Kidney (tissue), 13 donors: ENCODE measurements at regions not wholly inside any gene's neighbourhood (a gene's known extent, or its start where the extent isn't known, plus 50 kb on each side); places are given as distances from the start of the nearest gene placed in this dataset.

ENCODE experiments used
- DNase-seq, 5 donors: peaks; one replicate each; pipeline ENCODE4 v3.0.0-alpha.2; 2013 to 2020
- FAIRE-seq: peaks from 2 replicates; lab custom pipeline; 2012; peaks lifted over from hg19 to GRCh38; lab: Jason Lieb, UNC
- H3K27ac ChIP-seq, 2 donors: one replicate each; pipeline ENCODE4 v1.7.0; 2013; ENCODE audit warnings: low read depth in 2 of 2, low read length in 2 of 2, inconsistent platforms in 1 of 2
- H3K27me3 ChIP-seq: one replicate; pipeline ENCODE4 v1.7.1; 2013; ENCODE audit warnings: low read length, inconsistent platforms; ENCODE audit not compliant: control insufficient read depth, insufficient read depth
- H3K36me3 ChIP-seq, 3 donors: one replicate each; pipeline versions ENCODE4 v1.7.0 to v1.7.1; 2013; ENCODE audit warnings: low read length in 3 of 3, control low read depth in 1 of 3, inconsistent platforms in 1 of 3; ENCODE audit not compliant: insufficient read depth in 3 of 3, control insufficient read depth in 2 of 3
- H3K4me1 ChIP-seq, 3 donors: one replicate each; pipeline versions ENCODE4 v1.7.0 to v1.7.1; 2013; ENCODE audit warnings: low read length in 3 of 3, inconsistent platforms in 1 of 3, low read depth in 1 of 3; ENCODE audit not compliant: control insufficient read depth in 2 of 3, insufficient read depth in 2 of 3
- H3K4me3 ChIP-seq, 3 donors: one replicate each; pipeline versions ENCODE4 v1.7.0 to v1.8.1; 2013; ENCODE audit warnings: low read length in 3 of 3, control low read depth in 1 of 3, inconsistent platforms in 1 of 3
- H3K9ac ChIP-seq, 3 donors: one replicate each; pipeline versions ENCODE4 v1.7.0 to v1.7.1; 2013; ENCODE audit warnings: low read length in 3 of 3, control low read depth in 1 of 3, inconsistent platforms in 1 of 3
- H3K9me3 ChIP-seq, 3 donors: one replicate each; pipeline versions ENCODE4 v1.7.0 to v1.7.1; 2013; ENCODE audit warnings: low read length in 3 of 3, control low read depth in 1 of 3, inconsistent platforms in 1 of 3; ENCODE audit not compliant: control insufficient read depth in 2 of 3, insufficient read depth in 1 of 3
- intact Hi-C: fragments of 100-400 bp; cut with DNase I; formaldehyde crosslinking; loops from one replicate; pipeline ENCODE4 v1.11.1; 2022
- TF ChIP-seq, protein P1 (sequence below): IDR thresholded peaks from 3 replicates; pipeline ENCODE4 v1.5.1; 2012; ENCODE audit warnings: mild to moderate bottlenecking, moderate library complexity, borderline replicate concordance; ENCODE audit not compliant: insufficient read depth; ENCODE audit errors: extremely low read depth
- donor health status: control.
- donor health status: control.
- donor health status: control.
- donor health status: control.
- donor health status: control.
- donor health status: DM: yes; HTN: yes; CAD: no.
- donor health status: Normal renal cell carcinoma (clear cell type).

DNA sequence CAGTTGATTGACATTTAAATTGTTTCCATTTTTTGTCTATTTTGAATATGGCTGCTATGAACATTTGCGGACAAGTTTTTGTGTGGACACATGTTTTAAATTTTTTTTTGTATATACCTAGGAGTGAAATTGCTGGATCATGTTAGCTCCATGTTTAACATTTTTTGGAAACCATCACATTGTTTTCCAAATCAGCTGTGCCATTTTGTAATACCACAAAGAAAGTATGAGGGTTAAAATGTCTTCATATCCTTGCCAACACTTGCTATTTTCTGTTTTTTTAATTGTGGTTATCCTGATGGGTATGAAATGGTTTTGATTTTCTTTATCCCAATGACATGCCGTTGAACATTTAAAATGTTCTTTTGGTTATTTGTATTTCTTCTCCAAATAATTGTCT lies 52.1 kb downstream of the CARTPT start:
- Histone ChIP-seq H3K27me3 (no peaks in the 10 kb centered on the region), H3K36me3 (no peaks in the 10 kb centered on the region), H3K27ac (no peak overlapping the region), H3K9ac (no peak overlapping the region), H3K4me1 (no peaks in the 10 kb centered on the region), H3K9me3 (no peaks in the 10 kb centered on the region), H3K4me3 (no peak overlapping the region)
- intact Hi-C loops = no loop called here
- FAIRE-seq = no peak
- no peak for DNase-seq
- TF ChIP-seq, protein P1, sequence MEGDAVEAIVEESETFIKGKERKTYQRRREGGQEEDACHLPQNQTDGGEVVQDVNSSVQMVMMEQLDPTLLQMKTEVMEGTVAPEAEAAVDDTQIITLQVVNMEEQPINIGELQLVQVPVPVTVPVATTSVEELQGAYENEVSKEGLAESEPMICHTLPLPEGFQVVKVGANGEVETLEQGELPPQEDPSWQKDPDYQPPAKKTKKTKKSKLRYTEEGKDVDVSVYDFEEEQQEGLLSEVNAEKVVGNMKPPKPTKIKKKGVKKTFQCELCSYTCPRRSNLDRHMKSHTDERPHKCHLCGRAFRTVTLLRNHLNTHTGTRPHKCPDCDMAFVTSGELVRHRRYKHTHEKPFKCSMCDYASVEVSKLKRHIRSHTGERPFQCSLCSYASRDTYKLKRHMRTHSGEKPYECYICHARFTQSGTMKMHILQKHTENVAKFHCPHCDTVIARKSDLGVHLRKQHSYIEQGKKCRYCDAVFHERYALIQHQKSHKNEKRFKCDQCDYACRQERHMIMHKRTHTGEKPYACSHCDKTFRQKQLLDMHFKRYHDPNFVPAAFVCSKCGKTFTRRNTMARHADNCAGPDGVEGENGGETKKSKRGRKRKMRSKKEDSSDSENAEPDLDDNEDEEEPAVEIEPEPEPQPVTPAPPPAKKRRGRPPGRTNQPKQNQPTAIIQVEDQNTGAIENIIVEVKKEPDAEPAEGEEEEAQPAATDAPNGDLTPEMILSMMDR = no peak

GRCh38 chr5:71778678-71779276 lies 59.7 kb downstream of the CARTPT start:
- no peaks in the 10 kb centered on the region for H3K9me3 ChIP-seq
- no peaks in the 10 kb centered on the region for H3K36me3 ChIP-seq
- no peak overlapping the region for H3K9ac ChIP-seq
- FAIRE-seq (no peak), DNase-seq (peak in 2 of 5 donors; percentile 39 to 57)
- H3K27ac ChIP-seq = no peak overlapping the region
- H3K4me1 ChIP-seq = no peaks in the 10 kb centered on the region
- intact Hi-C loops = no loop called here
- no peak overlapping the region for H3K4me3 ChIP-seq
- TF ChIP-seq, protein P1 = no peak
- no peaks in the 10 kb centered on the region for H3K27me3 ChIP-seq

DNA sequence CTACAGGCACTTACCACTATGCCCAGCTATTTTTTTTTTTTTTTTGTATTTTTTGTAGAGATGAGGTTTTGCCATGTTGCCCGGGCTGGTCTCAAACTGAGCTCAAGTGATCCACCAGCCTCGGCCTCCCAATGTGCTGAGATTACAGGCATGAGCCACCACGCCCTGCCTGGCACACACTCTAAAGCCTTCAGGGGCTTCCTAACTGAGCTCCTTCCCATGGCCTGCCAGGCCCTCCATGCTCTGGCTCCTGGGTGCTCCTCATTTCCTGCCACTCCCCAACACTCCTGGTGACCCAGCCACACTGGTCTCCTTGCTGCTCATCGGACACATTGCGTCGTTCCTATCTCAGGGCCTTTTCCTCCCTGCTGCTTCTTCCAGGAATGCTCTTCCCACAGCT lies 61.5 kb downstream of the CARTPT start:
- H3K9ac ChIP-seq = no peak overlapping the region
- no peak overlapping the region for H3K27ac ChIP-seq
- TF ChIP-seq, protein P1 = no peak
- no peaks in the 10 kb centered on the region for H3K9me3 ChIP-seq
- intact Hi-C loops = no loop called here
- DNase-seq = no peak
- no peak overlapping the region for H3K4me3 ChIP-seq
- no peaks in the 10 kb centered on the region for H3K36me3 ChIP-seq
- H3K4me1 ChIP-seq = no peaks in the 10 kb centered on the region
- H3K27me3 ChIP-seq = no peaks in the 10 kb centered on the region
- no peak for FAIRE-seq

GRCh38 chr5:71782393-71782770 lies 63.3 kb downstream of the CARTPT start:
- Histone ChIP-seq H3K4me3 (no peak overlapping the region), H3K9me3 (no peaks in the 10 kb centered on the region), H3K27me3 (no peaks in the 10 kb centered on the region), H3K36me3 (no peaks in the 10 kb centered on the region), H3K9ac (no peak overlapping the region), H3K4me1 (no peaks in the 10 kb centered on the region), H3K27ac (no peak overlapping the region)
- DNase-seq = no peak
- intact Hi-C loops = no loop called here
- TF ChIP-seq, protein P1 = no peak
- FAIRE-seq = no peak
